ENCODE measurements at regions not wholly inside any gene's neighbourhood (a gene's known extent, or its start where the extent isn't known, plus 50 kb on each side); places are given as distances from the start of the nearest gene placed in this dataset.

DNA sequence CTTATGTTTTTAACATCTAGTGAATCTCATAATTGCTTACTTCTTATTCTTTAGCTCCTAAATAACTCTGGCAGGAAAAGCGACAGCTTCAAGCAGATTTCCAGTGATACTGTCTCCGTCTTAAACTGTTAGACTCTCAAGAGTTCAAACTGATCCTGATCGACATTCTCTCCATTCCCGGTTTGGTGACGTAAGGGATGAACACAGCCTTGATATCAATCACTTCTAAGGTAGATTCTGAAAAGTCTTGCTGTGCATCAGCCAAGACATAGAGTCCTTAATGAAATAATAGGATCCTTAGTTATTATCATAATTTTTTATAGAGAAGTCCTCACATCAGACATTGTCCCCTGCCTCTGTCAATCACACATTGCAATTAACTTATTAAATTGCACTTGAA is 534.6 kb downstream of the TFEC start:
- no peaks in the 10 kb centered on the region for H3K27me3 ChIP-seq (replicated peaks; ENCODE audit: control insufficient read depth, insufficient read depth, low read length, poor library complexity, severe bottlenecking)
- no peak for DNase-seq
- no peak overlapping the region for H3K4me3 ChIP-seq (ENCODE audit: insufficient read depth, low read depth, low read length, poor library complexity, severe bottlenecking)
- H3K9me3 ChIP-seq (ENCODE audit: control insufficient read depth, low read length): no peaks in the 10 kb centered on the region
- H3K4me1 ChIP-seq (ENCODE audit: control insufficient read depth, insufficient read depth, low read length, poor library complexity, severe bottlenecking): no peaks in the 10 kb centered on the region
- H3K27ac ChIP-seq (ENCODE audit: insufficient read depth, low read length, poor library complexity, severe bottlenecking): no peak overlapping the region
- no peaks in the 10 kb centered on the region for H3K36me3 ChIP-seq (ENCODE audit: control insufficient read depth, insufficient read depth, low read length)

DNA sequence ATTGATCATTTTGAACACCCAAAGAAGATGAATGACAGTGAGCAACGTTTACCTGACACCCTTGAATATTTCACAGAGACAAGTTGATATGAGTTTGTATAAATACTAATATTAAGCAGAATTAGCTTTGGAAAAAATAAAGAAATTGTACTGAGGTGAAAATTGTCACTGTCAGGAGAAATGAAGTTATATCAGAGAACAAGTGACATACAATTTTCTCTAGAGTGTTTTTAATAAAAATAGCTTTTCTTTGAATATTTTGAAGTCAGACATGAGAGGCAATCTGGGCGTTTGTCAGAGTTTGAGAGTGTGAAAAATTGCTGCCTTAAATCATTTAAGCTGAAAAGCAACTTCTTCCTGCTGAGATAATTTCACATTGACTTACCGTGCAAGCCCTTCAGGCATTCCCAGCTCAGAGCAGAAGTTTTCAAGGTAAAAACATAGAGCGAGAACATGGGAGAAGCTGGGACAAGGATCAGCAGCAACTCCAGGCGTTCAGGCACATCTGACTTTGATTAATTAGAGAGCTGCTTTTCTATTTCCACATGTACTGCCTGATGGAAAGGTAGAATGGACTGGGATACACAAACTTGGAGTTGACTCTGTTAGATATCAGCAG is 535.9 kb downstream of the TFEC start:
- Histone ChIP-seq H3K36me3 (ENCODE audit: control insufficient read depth, insufficient read depth, low read length) (no peaks in the 10 kb centered on the region), H3K9me3 (ENCODE audit: control insufficient read depth, low read length) (no peaks in the 10 kb centered on the region), H3K4me1 (ENCODE audit: control insufficient read depth, insufficient read depth, low read length, poor library complexity, severe bottlenecking) (no peaks in the 10 kb centered on the region), H3K27ac (ENCODE audit: insufficient read depth, low read length, poor library complexity, severe bottlenecking) (no peak overlapping the region), H3K4me3 (ENCODE audit: insufficient read depth, low read depth, low read length, poor library complexity, severe bottlenecking) (no peak overlapping the region), H3K27me3 (replicated peaks; ENCODE audit: control insufficient read depth, insufficient read depth, low read length, poor library complexity, severe bottlenecking) (no peaks in the 10 kb centered on the region)
- DNase-seq: no peak

GRCh38 chr7:115493381-115493780 is 537.2 kb downstream of the TFEC start:
- DNase-seq: no peak
- Histone ChIP-seq H3K36me3 (ENCODE audit: control insufficient read depth, insufficient read depth, low read length) (no peaks in the 10 kb centered on the region), H3K4me3 (ENCODE audit: insufficient read depth, low read depth, low read length, poor library complexity, severe bottlenecking) (no peak overlapping the region), H3K4me1 (ENCODE audit: control insufficient read depth, insufficient read depth, low read length, poor library complexity, severe bottlenecking) (no peaks in the 10 kb centered on the region), H3K27me3 (replicated peaks; ENCODE audit: control insufficient read depth, insufficient read depth, low read length, poor library complexity, severe bottlenecking) (no peaks in the 10 kb centered on the region), H3K9me3 (ENCODE audit: control insufficient read depth, low read length) (no peaks in the 10 kb centered on the region), H3K27ac (ENCODE audit: insufficient read depth, low read length, poor library complexity, severe bottlenecking) (no peak overlapping the region)

- Histone ChIP-seq H3K4me3 (ENCODE audit: insufficient read depth, low read depth, low read length, poor library complexity, severe bottlenecking) (no peak overlapping the region), H3K27ac (ENCODE audit: insufficient read depth, low read length, poor library complexity, severe bottlenecking) (no peak overlapping the region), H3K36me3 (ENCODE audit: control insufficient read depth, insufficient read depth, low read length) (no peaks in the 10 kb centered on the region), H3K27me3 (replicated peaks; ENCODE audit: control insufficient read depth, insufficient read depth, low read length, poor library complexity, severe bottlenecking) (no peaks in the 10 kb centered on the region), H3K4me1 (ENCODE audit: control insufficient read depth, insufficient read depth, low read length, poor library complexity, severe bottlenecking) (no peaks in the 10 kb centered on the region), H3K9me3 (ENCODE audit: control insufficient read depth, low read length) (no peaks in the 10 kb centered on the region)
- DNase-seq: no peak
These were observed 538.7 kb downstream of the TFEC start for GRCh38 chr7:115491744-115492380.

DNA sequence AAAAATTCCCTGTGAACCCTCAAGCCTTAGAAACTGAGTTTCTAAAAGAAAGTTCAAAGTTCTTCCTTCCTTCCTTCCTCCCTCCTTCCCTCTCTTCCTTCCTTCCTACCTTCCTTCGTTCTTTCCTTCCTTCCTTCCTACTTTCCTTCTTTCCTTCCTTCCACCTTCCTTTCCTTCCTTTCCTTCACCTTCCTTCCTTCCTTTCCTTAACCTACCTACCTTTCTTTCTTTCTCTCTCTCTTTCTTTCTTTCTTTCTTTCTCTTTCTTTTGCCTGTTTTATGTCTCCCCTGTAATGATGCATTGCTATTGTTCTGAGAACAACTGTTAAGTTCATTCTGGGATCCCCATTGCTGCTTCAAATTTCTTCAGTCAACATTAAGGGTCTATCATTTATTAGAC is 551.1 kb downstream of the TFEC start:
- H3K9me3 ChIP-seq (ENCODE audit: control insufficient read depth, low read length): no peaks in the 10 kb centered on the region
- no peak overlapping the region for H3K4me3 ChIP-seq (ENCODE audit: insufficient read depth, low read depth, low read length, poor library complexity, severe bottlenecking)
- no peak overlapping the region for H3K27ac ChIP-seq (ENCODE audit: insufficient read depth, low read length, poor library complexity, severe bottlenecking)
- H3K27me3 ChIP-seq (replicated peaks; ENCODE audit: control insufficient read depth, insufficient read depth, low read length, poor library complexity, severe bottlenecking): peaks cover 13% of the 10 kb centered on the region
- no peaks in the 10 kb centered on the region for H3K36me3 ChIP-seq (ENCODE audit: control insufficient read depth, insufficient read depth, low read length)
- H3K4me1 ChIP-seq (ENCODE audit: control insufficient read depth, insufficient read depth, low read length, poor library complexity, severe bottlenecking): peaks cover 12% of the 10 kb centered on the region
- DNase-seq: no peak

GRCh38 chr7:115478426-115478825 is 552.1 kb downstream of the TFEC start:
- no peak overlapping the region for H3K27ac ChIP-seq (ENCODE audit: insufficient read depth, low read length, poor library complexity, severe bottlenecking)

GRCh38 chr7:115477193-115477651 is 553.3 kb downstream of the TFEC start:
- Histone ChIP-seq H3K9me3 (ENCODE audit: control insufficient read depth, low read length) (no peaks in the 10 kb centered on the region), H3K27ac (ENCODE audit: insufficient read depth, low read length, poor library complexity, severe bottlenecking) (no peak overlapping the region), H3K27me3 (replicated peaks; ENCODE audit: control insufficient read depth, insufficient read depth, low read length, poor library complexity, severe bottlenecking) (peaks cover 13% of the 10 kb centered on the region), H3K4me3 (ENCODE audit: insufficient read depth, low read depth, low read length, poor library complexity, severe bottlenecking) (peak overlapping the region; percentile 62), H3K4me1 (ENCODE audit: control insufficient read depth, insufficient read depth, low read length, poor library complexity, severe bottlenecking) (peaks cover 12% of the 10 kb centered on the region), H3K36me3 (ENCODE audit: control insufficient read depth, insufficient read depth, low read length) (no peaks in the 10 kb centered on the region)
- no peak for DNase-seq

More at GRCh38 chr7:115478426-115478825, 552.1 kb downstream of the TFEC start:
- H3K36me3 ChIP-seq (ENCODE audit: control insufficient read depth, insufficient read depth, low read length): no peaks in the 10 kb centered on the region
- H3K4me3 ChIP-seq (ENCODE audit: insufficient read depth, low read depth, low read length, poor library complexity, severe bottlenecking): no peak overlapping the region
- no peak for DNase-seq
- peaks cover 12% of the 10 kb centered on the region for H3K4me1 ChIP-seq (ENCODE audit: control insufficient read depth, insufficient read depth, low read length, poor library complexity, severe bottlenecking)
- H3K27me3 ChIP-seq (replicated peaks; ENCODE audit: control insufficient read depth, insufficient read depth, low read length, poor library complexity, severe bottlenecking): peaks cover 13% of the 10 kb centered on the region
- no peaks in the 10 kb centered on the region for H3K9me3 ChIP-seq (ENCODE audit: control insufficient read depth, low read length)

GRCh38 chr7:115476671-115477181 is 553.8 kb downstream of the TFEC start:
- peak overlapping the region; percentile 62 for H3K4me3 ChIP-seq (ENCODE audit: insufficient read depth, low read depth, low read length, poor library complexity, severe bottlenecking)
- H3K36me3 ChIP-seq (ENCODE audit: control insufficient read depth, insufficient read depth, low read length): no peaks in the 10 kb centered on the region
- H3K9me3 ChIP-seq (ENCODE audit: control insufficient read depth, low read length): no peaks in the 10 kb centered on the region
- DNase-seq: no peak
- H3K27ac ChIP-seq (ENCODE audit: insufficient read depth, low read length, poor library complexity, severe bottlenecking): no peak overlapping the region
- H3K27me3 ChIP-seq (replicated peaks; ENCODE audit: control insufficient read depth, insufficient read depth, low read length, poor library complexity, severe bottlenecking): peaks cover 13% of the 10 kb centered on the region
- H3K4me1 ChIP-seq (ENCODE audit: control insufficient read depth, insufficient read depth, low read length, poor library complexity, severe bottlenecking): peaks cover 12% of the 10 kb centered on the region

GRCh38 chr7:115475761-115476385 is 554.0 kb downstream of the MDFIC start:
- H3K4me3 ChIP-seq (ENCODE audit: insufficient read depth, low read depth, low read length, poor library complexity, severe bottlenecking): peak overlapping the region; percentile 62
- H3K4me1 ChIP-seq (ENCODE audit: control insufficient read depth, insufficient read depth, low read length, poor library complexity, severe bottlenecking): peaks cover 12% of the 10 kb centered on the region
- no peaks in the 10 kb centered on the region for H3K9me3 ChIP-seq (ENCODE audit: control insufficient read depth, low read length)
- H3K36me3 ChIP-seq (ENCODE audit: control insufficient read depth, insufficient read depth, low read length): no peaks in the 10 kb centered on the region
- no peak for DNase-seq
- no peak overlapping the region for H3K27ac ChIP-seq (ENCODE audit: insufficient read depth, low read length, poor library complexity, severe bottlenecking)
- H3K27me3 ChIP-seq (replicated peaks; ENCODE audit: control insufficient read depth, insufficient read depth, low read length, poor library complexity, severe bottlenecking): peaks cover 13% of the 10 kb centered on the region

GRCh38 chr7:115475206-115475605 is 553.3 kb downstream of the MDFIC start:
- peaks cover 12% of the 10 kb centered on the region for H3K4me1 ChIP-seq (ENCODE audit: control insufficient read depth, insufficient read depth, low read length, poor library complexity, severe bottlenecking)
- no peak overlapping the region for H3K27ac ChIP-seq (ENCODE audit: insufficient read depth, low read length, poor library complexity, severe bottlenecking)
- no peaks in the 10 kb centered on the region for H3K9me3 ChIP-seq (ENCODE audit: control insufficient read depth, low read length)
- H3K27me3 ChIP-seq (replicated peaks; ENCODE audit: control insufficient read depth, insufficient read depth, low read length, poor library complexity, severe bottlenecking): peaks cover 13% of the 10 kb centered on the region
- no peak overlapping the region for H3K4me3 ChIP-seq (ENCODE audit: insufficient read depth, low read depth, low read length, poor library complexity, severe bottlenecking)
- no peaks in the 10 kb centered on the region for H3K36me3 ChIP-seq (ENCODE audit: control insufficient read depth, insufficient read depth, low read length)
- no peak for DNase-seq
